Prostate gland (tissue), 2 donors: ENCODE measurements at regions not wholly inside any gene's neighbourhood (a gene's known extent, or its start where the extent isn't known, plus 50 kb on each side); places are given as distances from the start of the nearest gene placed in this dataset.

Source experiments
- POLR2A ChIP-seq: fragments of 450-650 bp; IDR thresholded peaks from one replicate; pipeline ENCODE4 v1.6.1; 2016; ENCODE audit warnings: antibody characterized with exemption, mild to moderate bottlenecking
- POLR2AphosphoS5 ChIP-seq: sonication (generic); formaldehyde crosslinking; IDR thresholded peaks from one replicate; pipeline ENCODE4 v1.6.1; 2017; ENCODE audit warnings: antibody characterized with exemption
- TF ChIP-seq, protein P1 (sequence below), 4 experiments: fragments of 200-600 bp in 2 of 4; fragments of 450-650 bp in 2 of 4; sonication (generic) in 2 of 4; IDR thresholded peaks; 1 replicate in 3 of 4; 2 replicates in 1 of 4; pipeline ENCODE4 v1.5.1; 2016 to 2019; ENCODE audit warnings: antibody characterized with exemption in 4 of 4, mild to moderate bottlenecking in 2 of 4, moderate library complexity in 2 of 4

DNA sequence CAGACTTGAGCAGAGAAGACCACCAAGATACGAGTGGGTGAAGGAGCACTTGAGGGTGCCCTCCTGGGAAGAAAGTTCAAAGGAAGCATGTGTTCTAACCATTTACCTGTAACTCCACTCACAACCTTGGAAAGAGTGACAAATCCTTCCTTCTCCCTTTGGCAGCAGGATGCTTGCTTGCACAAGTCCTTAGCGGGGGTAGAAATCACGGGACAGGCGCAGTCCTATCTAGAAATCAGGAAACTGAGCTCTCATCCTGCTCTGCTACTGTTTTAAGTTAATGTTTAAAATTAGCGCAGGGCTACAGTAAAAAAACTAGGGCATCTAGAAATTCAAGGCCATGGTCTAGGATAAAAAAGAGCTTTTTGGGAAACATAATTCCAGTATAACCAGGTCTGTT lies 100.9 kb upstream of the PTPRM start:
- TF ChIP-seq, protein P1, sequence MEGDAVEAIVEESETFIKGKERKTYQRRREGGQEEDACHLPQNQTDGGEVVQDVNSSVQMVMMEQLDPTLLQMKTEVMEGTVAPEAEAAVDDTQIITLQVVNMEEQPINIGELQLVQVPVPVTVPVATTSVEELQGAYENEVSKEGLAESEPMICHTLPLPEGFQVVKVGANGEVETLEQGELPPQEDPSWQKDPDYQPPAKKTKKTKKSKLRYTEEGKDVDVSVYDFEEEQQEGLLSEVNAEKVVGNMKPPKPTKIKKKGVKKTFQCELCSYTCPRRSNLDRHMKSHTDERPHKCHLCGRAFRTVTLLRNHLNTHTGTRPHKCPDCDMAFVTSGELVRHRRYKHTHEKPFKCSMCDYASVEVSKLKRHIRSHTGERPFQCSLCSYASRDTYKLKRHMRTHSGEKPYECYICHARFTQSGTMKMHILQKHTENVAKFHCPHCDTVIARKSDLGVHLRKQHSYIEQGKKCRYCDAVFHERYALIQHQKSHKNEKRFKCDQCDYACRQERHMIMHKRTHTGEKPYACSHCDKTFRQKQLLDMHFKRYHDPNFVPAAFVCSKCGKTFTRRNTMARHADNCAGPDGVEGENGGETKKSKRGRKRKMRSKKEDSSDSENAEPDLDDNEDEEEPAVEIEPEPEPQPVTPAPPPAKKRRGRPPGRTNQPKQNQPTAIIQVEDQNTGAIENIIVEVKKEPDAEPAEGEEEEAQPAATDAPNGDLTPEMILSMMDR (IDR thresholded peaks at IDR 0.05): no peak
- TF ChIP-seq POLR2A (no peak), POLR2AphosphoS5 (no peak)
